Breast epithelium (tissue), 3 donors: ENCODE measurements at regions not wholly inside any gene's neighbourhood (a gene's known extent, or its start where the extent isn't known, plus 50 kb on each side); places are given as distances from the start of the nearest gene placed in this dataset.

Experiments
- CTCF ChIP-seq, 3 donors: fragments of 450-650 bp; IDR thresholded peaks; one replicate each; pipeline ENCODE4 v1.5.1; 2016 to 2017; ENCODE audit warnings: antibody characterized with exemption in 3 of 3, mild to moderate bottlenecking in 3 of 3, moderate library complexity in 3 of 3
- POLR2A ChIP-seq: fragments of 450-650 bp; IDR thresholded peaks from one replicate; pipeline ENCODE4 v1.6.1; 2016; ENCODE audit warnings: antibody characterized with exemption, mild to moderate bottlenecking, moderate library complexity
- POLR2AphosphoS5 ChIP-seq, 3 donors: sonication (generic); formaldehyde crosslinking; IDR thresholded peaks; one replicate each; pipeline ENCODE4 v1.6.1; 2017; ENCODE audit warnings: antibody characterized with exemption in 3 of 3

- TF ChIP-seq CTCF (IDR thresholded peaks at IDR 0.05) (no peak), POLR2A (no peak), POLR2AphosphoS5 (IDR thresholded peaks at IDR 0.05) (no peak)
Observed at GRCh38 chr3:176172492-176172891, 1024.8 kb downstream of the TBL1XR1 start.
